ENCODE measurements at regions not wholly inside any gene's neighbourhood (a gene's known extent, or its start where the extent isn't known, plus 50 kb on each side); places are given as distances from the start of the nearest gene placed in this dataset.

DNA sequence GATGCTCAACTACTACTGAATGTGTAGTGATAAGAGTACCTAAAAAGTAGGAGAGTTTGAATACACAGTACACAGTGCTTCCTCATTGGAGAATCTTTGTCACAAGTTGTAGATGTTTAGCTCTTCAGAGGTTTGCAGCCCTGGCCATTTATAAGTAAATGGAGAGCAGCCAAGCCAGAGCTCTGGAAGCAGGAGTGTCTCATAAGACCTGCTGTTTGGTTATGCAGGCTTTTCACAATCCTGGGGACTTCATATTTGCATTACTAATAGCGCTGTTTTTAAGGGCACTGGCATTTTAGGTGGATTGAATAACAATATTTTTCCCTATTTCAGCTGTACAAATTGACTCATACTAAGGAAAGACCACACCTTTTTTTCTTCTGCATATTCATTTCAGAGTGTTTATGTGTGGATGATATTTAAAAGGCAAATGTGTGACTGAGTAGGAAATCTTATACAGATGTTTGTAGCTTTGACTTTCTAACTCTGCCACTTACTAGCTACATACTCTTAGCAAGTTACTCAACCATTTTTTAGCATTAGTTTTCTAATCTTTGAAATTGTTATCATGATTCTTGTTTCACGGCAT, 730.5 kb upstream of the MAP3K7 start:
- ATAC-seq (no peak), DNase-seq (no peak)
- Histone ChIP-seq H3K27me3 (ENCODE audit: low read depth) (no peaks in the 10 kb centered on the region), H3K27ac (no peak overlapping the region), H3K4me1 (no peaks in the 10 kb centered on the region), H3K9me3 (no peaks in the 10 kb centered on the region), H3K4me3 (no peak overlapping the region), H3K36me3 (no peaks in the 10 kb centered on the region)
- TF ChIP-seq, protein P1, sequence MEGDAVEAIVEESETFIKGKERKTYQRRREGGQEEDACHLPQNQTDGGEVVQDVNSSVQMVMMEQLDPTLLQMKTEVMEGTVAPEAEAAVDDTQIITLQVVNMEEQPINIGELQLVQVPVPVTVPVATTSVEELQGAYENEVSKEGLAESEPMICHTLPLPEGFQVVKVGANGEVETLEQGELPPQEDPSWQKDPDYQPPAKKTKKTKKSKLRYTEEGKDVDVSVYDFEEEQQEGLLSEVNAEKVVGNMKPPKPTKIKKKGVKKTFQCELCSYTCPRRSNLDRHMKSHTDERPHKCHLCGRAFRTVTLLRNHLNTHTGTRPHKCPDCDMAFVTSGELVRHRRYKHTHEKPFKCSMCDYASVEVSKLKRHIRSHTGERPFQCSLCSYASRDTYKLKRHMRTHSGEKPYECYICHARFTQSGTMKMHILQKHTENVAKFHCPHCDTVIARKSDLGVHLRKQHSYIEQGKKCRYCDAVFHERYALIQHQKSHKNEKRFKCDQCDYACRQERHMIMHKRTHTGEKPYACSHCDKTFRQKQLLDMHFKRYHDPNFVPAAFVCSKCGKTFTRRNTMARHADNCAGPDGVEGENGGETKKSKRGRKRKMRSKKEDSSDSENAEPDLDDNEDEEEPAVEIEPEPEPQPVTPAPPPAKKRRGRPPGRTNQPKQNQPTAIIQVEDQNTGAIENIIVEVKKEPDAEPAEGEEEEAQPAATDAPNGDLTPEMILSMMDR (IDR thresholded peaks at IDR 0.05) = no peak
- intact Hi-C loops (cut with DNase I) = no loop called here

DNA sequence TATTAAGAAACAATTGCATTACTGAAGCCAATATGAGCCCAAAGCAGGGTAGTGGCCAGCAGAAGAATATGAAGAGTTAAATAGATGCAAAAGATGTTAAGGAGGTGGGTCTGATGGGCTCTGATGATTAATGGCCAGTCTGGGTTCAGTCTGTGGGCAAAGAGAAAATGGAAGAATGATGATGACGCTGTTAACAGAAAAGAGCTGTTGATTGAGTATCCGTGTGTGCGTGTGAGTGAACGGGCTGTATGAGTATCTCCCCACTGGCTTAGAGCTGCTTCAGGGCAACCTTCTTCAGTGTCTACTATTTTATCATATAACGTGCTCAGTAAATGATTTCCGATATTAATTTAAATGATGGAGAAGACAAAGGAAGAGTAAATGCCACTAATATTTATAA, 723.3 kb upstream of the MAP3K7 start:
- H3K27me3 ChIP-seq (ENCODE audit: low read depth) = no peaks in the 10 kb centered on the region
- ATAC-seq (no peak), DNase-seq (no peak)
- TF ChIP-seq, protein P1 (IDR thresholded peaks at IDR 0.05) = no peak
- no peaks in the 10 kb centered on the region for H3K9me3 ChIP-seq
- no peaks in the 10 kb centered on the region for H3K36me3 ChIP-seq
- H3K4me1 ChIP-seq = no peaks in the 10 kb centered on the region
- no peak overlapping the region for H3K4me3 ChIP-seq
- intact Hi-C loops (cut with DNase I) = no loop called here
- no peak overlapping the region for H3K27ac ChIP-seq

DNA sequence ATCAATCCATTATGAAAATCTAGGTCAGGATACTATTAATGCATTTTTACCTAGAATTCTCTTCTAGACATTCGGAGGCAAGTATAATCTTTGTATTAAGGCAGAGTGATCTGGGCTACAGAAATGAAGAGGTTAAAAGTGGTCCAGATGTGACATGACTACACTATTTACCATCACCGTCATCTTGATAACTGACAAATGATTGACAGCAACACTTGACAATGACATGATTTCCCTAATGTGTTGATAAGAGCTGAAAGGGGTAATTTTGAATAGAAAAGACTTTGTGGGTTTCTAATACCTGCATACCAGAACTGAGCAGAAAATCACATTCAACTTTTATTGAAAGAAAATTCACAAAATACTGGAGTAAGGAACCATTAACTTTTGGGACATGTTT, 718.9 kb upstream of the MAP3K7 start:
- ATAC-seq (no peak), DNase-seq (no peak)
- intact Hi-C loops (cut with DNase I) = no loop called here
- Histone ChIP-seq H3K9me3 (no peaks in the 10 kb centered on the region), H3K4me1 (no peaks in the 10 kb centered on the region), H3K27ac (no peak overlapping the region), H3K36me3 (no peaks in the 10 kb centered on the region), H3K4me3 (no peak overlapping the region), H3K27me3 (ENCODE audit: low read depth) (no peaks in the 10 kb centered on the region)
- TF ChIP-seq, protein P1 (IDR thresholded peaks at IDR 0.05) = no peak

DNA sequence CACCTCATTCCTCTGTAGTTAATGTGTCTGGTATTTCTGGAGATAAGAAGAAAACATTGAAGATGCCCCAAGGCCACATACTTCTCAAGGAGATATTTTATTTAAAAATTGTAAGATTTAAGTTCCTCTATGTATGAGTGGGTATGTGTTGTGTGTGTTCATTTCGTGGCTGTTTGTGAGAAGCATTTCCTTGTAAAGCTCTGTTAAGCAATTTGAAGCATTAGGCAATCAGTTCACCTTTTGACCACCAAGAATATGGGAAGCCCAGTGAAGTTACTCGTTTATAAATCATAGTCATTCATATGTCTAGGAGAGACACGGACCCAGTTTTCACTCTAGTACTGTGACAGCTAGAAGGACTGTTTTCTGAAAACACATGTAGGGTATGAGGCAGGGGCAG, 717.6 kb upstream of the MAP3K7 start:
- DNase-seq = no peak
- Histone ChIP-seq H3K4me1 (no peaks in the 10 kb centered on the region), H3K36me3 (no peaks in the 10 kb centered on the region), H3K9me3 (no peaks in the 10 kb centered on the region), H3K27me3 (ENCODE audit: low read depth) (no peaks in the 10 kb centered on the region), H3K27ac (no peak overlapping the region), H3K4me3 (no peak overlapping the region)
- TF ChIP-seq, protein P1 (IDR thresholded peaks at IDR 0.05) = no peak
- intact Hi-C loops (cut with DNase I) = no loop called here
- ATAC-seq = no peak

DNA sequence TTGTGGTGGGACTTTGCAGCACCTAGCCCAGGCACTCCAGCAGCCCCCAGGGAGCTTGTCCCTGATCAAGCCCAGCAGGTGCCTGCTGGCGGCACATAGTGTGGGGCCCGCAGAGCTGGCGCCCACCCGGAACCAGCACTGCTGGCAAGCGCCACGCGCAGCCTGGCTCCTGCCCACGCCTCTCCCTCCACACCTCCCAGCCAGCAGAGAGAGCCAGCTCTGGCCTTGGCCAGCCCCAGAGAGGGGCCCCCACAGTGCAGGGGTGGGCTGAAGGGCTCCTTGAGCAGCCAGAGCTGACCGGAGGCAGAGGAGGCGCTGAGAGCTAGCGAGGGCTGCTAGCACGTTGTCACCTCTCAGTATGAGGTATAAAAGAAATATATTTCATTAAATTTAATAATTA, 716.5 kb upstream of the MAP3K7 start:
- no peaks in the 10 kb centered on the region for H3K36me3 ChIP-seq
- intact Hi-C loops (cut with DNase I) = no loop called here
- TF ChIP-seq, protein P1 (IDR thresholded peaks at IDR 0.05) = no peak
- H3K27ac ChIP-seq = no peak overlapping the region
- no peaks in the 10 kb centered on the region for H3K4me1 ChIP-seq
- ATAC-seq (no peak), DNase-seq (no peak)
- no peaks in the 10 kb centered on the region for H3K9me3 ChIP-seq
- H3K27me3 ChIP-seq (ENCODE audit: low read depth) = no peaks in the 10 kb centered on the region
- no peak overlapping the region for H3K4me3 ChIP-seq

Data from lower lobe of right lung (tissue), 2 donors.